ENCODE measurements at regions not wholly inside any gene's neighbourhood (a gene's known extent, or its start where the extent isn't known, plus 50 kb on each side); places are given as distances from the start of the nearest gene placed in this dataset.

GRCh38 chr14:81655423-81656314 lies 122.0 kb upstream of the SEL1L start:
- Histone ChIP-seq H3K36me3 (ENCODE audit: control insufficient read depth, insufficient read depth, low read length) (no peaks in the 10 kb centered on the region), H3K4me3 (replicated peaks; ENCODE audit: low read depth, low read length) (no peak overlapping the region), H3K27me3 (replicated peaks; ENCODE audit: control insufficient read depth, insufficient read depth, low read length) (no peaks in the 10 kb centered on the region)
- no peak for TF ChIP-seq CTCF (IDR thresholded peaks at IDR 0.05; ENCODE audit: insufficient read depth, low read length, poor library complexity, severe bottlenecking)
- DNase-seq (ENCODE audit: extremely low read depth, insufficient read length), result no peak

- no peak for TF ChIP-seq CTCF (IDR thresholded peaks at IDR 0.05; ENCODE audit: insufficient read depth, low read length, poor library complexity, severe bottlenecking)
- DNase-seq (ENCODE audit: extremely low read depth, insufficient read length), result no peak
- Histone ChIP-seq H3K36me3 (ENCODE audit: control insufficient read depth, insufficient read depth, low read length) (no peaks in the 10 kb centered on the region), H3K4me3 (replicated peaks; ENCODE audit: low read depth, low read length) (no peak overlapping the region), H3K27me3 (replicated peaks; ENCODE audit: control insufficient read depth, insufficient read depth, low read length) (no peaks in the 10 kb centered on the region)
Observed at GRCh38 chr14:81656811-81657210, 123.2 kb upstream of the SEL1L start.

DNA sequence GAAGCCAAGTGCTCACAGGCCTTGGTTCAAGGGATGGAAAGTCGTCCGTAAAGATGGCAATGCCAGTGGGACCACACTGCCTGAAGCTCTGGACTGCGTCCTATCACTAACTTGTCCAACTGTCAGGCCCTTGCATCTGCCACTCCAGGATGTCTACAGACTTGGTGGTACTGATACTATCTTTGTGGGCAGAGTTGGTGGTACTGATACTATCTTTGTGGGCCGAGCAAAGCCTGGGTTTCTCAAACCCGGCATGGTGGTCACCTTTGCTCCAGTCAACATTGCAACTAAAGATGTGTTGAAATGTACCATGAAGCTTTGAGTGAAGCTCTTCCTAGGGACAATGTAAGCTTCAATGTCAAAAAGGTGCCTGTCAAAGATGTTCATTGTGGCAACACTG lies 128.4 kb upstream of the SEL1L start:
- Histone ChIP-seq H3K27me3 (replicated peaks; ENCODE audit: control insufficient read depth, insufficient read depth, low read length) (no peaks in the 10 kb centered on the region), H3K4me3 (replicated peaks; ENCODE audit: low read depth, low read length) (no peak overlapping the region), H3K36me3 (ENCODE audit: control insufficient read depth, insufficient read depth, low read length) (no peaks in the 10 kb centered on the region)
- no peak for DNase-seq (ENCODE audit: extremely low read depth, insufficient read length)
- TF ChIP-seq CTCF (IDR thresholded peaks at IDR 0.05; ENCODE audit: insufficient read depth, low read length, poor library complexity, severe bottlenecking), result no peak

DNA sequence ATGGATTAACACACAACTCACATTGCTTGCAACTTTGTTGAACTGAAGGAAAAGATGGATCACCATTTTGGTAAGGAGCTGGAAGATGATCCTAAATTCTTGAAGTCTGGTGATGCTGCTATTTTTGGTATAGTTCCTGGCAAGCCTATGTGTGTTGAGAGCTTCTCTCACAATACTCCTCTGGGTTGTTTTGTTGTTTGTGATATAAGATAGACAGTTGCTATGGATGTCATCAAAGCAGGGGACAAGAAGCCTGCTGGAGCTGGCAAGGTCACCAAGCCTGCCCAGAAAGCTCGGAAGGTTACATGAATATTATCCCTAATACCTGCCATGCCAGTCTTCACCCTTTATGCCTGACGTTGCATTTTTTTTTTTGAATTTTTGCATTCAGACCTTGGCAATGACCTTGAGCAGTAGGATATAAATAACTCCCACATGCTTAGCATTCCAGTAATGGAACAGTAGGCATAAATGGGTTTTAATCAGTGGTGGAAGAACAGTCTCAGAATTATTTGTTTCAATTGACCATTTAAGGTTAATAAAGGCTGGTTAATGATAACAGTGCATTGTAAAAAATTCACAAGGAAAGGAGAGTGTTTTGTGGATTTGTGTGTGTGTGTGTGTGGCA lies 129.0 kb upstream of the SEL1L start:
- no peaks in the 10 kb centered on the region for H3K27me3 ChIP-seq (replicated peaks; ENCODE audit: control insufficient read depth, insufficient read depth, low read length)
- TF ChIP-seq CTCF (IDR thresholded peaks at IDR 0.05; ENCODE audit: insufficient read depth, low read length, poor library complexity, severe bottlenecking), result no peak
- DNase-seq (ENCODE audit: extremely low read depth, insufficient read length), result no peak
- H3K4me3 ChIP-seq (replicated peaks; ENCODE audit: low read depth, low read length), result no peak overlapping the region
- no peaks in the 10 kb centered on the region for H3K36me3 ChIP-seq (ENCODE audit: control insufficient read depth, insufficient read depth, low read length)

- Histone ChIP-seq H3K36me3 (ENCODE audit: control insufficient read depth, insufficient read depth, low read length) (no peaks in the 10 kb centered on the region), H3K4me3 (replicated peaks; ENCODE audit: low read depth, low read length) (no peak overlapping the region), H3K27me3 (replicated peaks; ENCODE audit: control insufficient read depth, insufficient read depth, low read length) (no peaks in the 10 kb centered on the region)
- no peak for DNase-seq (ENCODE audit: extremely low read depth, insufficient read length)
- TF ChIP-seq CTCF (IDR thresholded peaks at IDR 0.05; ENCODE audit: insufficient read depth, low read length, poor library complexity, severe bottlenecking), result no peak
Observed at GRCh38 chr14:81668626-81669274, 135.1 kb upstream of the SEL1L start.
